ENCODE measurements at regions not wholly inside any gene's neighbourhood (a gene's known extent, or its start where the extent isn't known, plus 50 kb on each side); places are given as distances from the start of the nearest gene placed in this dataset.

DNA sequence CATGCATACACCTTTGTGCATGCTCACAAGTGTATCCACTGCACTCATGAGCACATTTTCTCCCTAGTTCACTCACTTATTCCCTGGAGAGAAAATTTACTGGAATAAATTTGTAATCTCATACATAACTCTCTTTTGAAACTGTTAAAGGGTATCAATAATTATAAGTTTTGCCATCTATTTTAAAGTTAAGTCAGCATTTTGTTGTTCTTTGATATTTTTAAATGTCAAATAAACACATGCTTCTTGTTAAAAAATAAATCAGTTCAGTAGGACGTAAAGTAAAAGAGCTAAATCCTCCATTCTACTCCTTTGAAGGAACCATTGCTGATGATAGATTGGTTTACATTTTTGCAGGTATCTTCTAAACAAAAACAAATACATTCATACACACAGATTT is 522.1 kb downstream of the NR4A2 start:
- H3K36me3 ChIP-seq, result no peaks in the 10 kb centered on the region
- no peaks in the 10 kb centered on the region for H3K4me1 ChIP-seq
- no peaks in the 10 kb centered on the region for H3K27me3 ChIP-seq
- TF ChIP-seq EP300 (IDR thresholded peaks at IDR 0.05) (no peak), POLR2AphosphoS5 (IDR thresholded peaks at IDR 0.05) (no peak), POLR2A (IDR thresholded peaks at IDR 0.05) (no peak)
- TF ChIP-seq, protein P1, sequence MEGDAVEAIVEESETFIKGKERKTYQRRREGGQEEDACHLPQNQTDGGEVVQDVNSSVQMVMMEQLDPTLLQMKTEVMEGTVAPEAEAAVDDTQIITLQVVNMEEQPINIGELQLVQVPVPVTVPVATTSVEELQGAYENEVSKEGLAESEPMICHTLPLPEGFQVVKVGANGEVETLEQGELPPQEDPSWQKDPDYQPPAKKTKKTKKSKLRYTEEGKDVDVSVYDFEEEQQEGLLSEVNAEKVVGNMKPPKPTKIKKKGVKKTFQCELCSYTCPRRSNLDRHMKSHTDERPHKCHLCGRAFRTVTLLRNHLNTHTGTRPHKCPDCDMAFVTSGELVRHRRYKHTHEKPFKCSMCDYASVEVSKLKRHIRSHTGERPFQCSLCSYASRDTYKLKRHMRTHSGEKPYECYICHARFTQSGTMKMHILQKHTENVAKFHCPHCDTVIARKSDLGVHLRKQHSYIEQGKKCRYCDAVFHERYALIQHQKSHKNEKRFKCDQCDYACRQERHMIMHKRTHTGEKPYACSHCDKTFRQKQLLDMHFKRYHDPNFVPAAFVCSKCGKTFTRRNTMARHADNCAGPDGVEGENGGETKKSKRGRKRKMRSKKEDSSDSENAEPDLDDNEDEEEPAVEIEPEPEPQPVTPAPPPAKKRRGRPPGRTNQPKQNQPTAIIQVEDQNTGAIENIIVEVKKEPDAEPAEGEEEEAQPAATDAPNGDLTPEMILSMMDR (IDR thresholded peaks at IDR 0.05), result no peak
- no peak for ATAC-seq
- H3K9me3 ChIP-seq, result no peaks in the 10 kb centered on the region
- H3K27ac ChIP-seq, result no peak overlapping the region
- 58 to 63% methylated on average over 1 of the region's 1 CpG for WGBS, 2 donors (ENCODE audit: low coverage in 1 of 2)
- H3K4me3 ChIP-seq, result no peak overlapping the region

DNA sequence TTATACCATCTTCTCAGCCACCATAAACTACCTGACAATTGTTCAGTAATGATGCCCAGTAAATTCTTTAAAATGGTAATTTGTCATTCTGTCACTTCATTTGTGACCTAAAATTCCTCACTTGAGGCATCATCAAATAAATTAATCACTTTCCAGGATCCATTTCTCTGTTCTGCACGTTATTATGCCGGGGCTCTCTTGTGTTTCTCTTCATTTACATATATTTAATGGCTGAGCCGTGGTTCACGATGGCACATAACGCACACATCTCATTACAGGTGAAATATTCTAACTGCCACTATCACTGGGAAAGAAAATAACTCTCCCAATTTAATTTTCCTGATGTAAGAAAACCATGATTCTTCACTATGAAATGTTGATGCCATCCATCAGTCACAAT is 529.6 kb downstream of the NR4A2 start:
- no peak overlapping the region for H3K4me3 ChIP-seq
- H3K36me3 ChIP-seq, result no peaks in the 10 kb centered on the region
- H3K27ac ChIP-seq, result no peak overlapping the region
- no peaks in the 10 kb centered on the region for H3K4me1 ChIP-seq
- ATAC-seq, result no peak
- 75 to 78% methylated on average over 5 of the region's 5 CpGs for WGBS, 2 donors (ENCODE audit: low coverage in 1 of 2)
- H3K9me3 ChIP-seq, result no peaks in the 10 kb centered on the region
- H3K27me3 ChIP-seq, result no peaks in the 10 kb centered on the region
- no peak for TF ChIP-seq POLR2A (IDR thresholded peaks at IDR 0.05)
- no peak for TF ChIP-seq POLR2AphosphoS5 (IDR thresholded peaks at IDR 0.05)
- TF ChIP-seq, protein P1 (IDR thresholded peaks at IDR 0.05), result no peak
- no peak for TF ChIP-seq EP300 (IDR thresholded peaks at IDR 0.05)

GRCh38 chr2:155792666-155793065 is 539.9 kb downstream of the NR4A2 start:
- Histone ChIP-seq H3K9me3 (peaks cover 0 to 43% (median 0%) of the 10 kb centered on the region in 3 donors), H3K27ac (no peak overlapping the region), H3K36me3 (no peaks in the 10 kb centered on the region), H3K4me1 (no peaks in the 10 kb centered on the region), H3K27me3 (no peaks in the 10 kb centered on the region), H3K4me3 (no peak overlapping the region)
- WGBS, 2 donors (ENCODE audit: low coverage in 1 of 2), result 91 to 92% methylated on average over 1 of the region's 1 CpG
- no peak for ATAC-seq
- TF ChIP-seq, protein P1 (IDR thresholded peaks at IDR 0.05), result no peak
- TF ChIP-seq EP300 (IDR thresholded peaks at IDR 0.05) (no peak), POLR2AphosphoS5 (IDR thresholded peaks at IDR 0.05) (no peak)

DNA sequence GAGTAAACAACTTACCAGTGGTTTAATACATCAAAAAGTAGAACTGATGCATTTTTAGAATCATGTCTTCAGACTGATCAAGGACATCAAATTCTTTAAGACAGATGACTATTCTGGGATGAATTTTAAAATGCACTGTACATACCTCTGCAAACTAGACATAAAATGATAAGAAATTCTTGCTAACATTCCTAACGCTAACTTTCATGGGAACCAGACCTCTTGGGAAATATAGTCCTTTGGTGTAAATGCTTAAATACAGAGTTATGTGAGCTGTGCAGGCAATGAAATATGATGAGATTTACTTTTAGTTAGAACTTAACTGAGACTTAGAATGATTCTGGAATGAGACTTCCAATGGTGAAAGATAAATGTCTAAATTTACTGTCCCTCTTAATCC is 562.0 kb downstream of the NR4A2 start:
- Histone ChIP-seq H3K36me3 (no peaks in the 10 kb centered on the region), H3K27ac (no peak overlapping the region), H3K4me1 (no peaks in the 10 kb centered on the region), H3K9me3 (peaks cover 0 to under 1% (median 0%) of the 10 kb centered on the region in 3 donors), H3K27me3 (no peaks in the 10 kb centered on the region), H3K4me3 (no peak overlapping the region)
- ATAC-seq, result no peak
- TF ChIP-seq EP300 (IDR thresholded peaks at IDR 0.05) (no peak), POLR2A (IDR thresholded peaks at IDR 0.05) (no peak), POLR2AphosphoS5 (IDR thresholded peaks at IDR 0.05) (no peak)
- TF ChIP-seq, protein P1 (IDR thresholded peaks at IDR 0.05), result no peak
- 71 to 90% methylated on average over 1 of the region's 1 CpG for WGBS, 2 donors (ENCODE audit: low coverage in 1 of 2)

GRCh38 chr2:155766342-155767115 is 566.0 kb downstream of the NR4A2 start:
- Histone ChIP-seq H3K4me3 (no peak overlapping the region), H3K27ac (no peak overlapping the region), H3K36me3 (no peaks in the 10 kb centered on the region), H3K4me1 (no peaks in the 10 kb centered on the region), H3K9me3 (peaks cover 0 to 11% (median 0%) of the 10 kb centered on the region in 3 donors), H3K27me3 (no peaks in the 10 kb centered on the region)
- WGBS, 2 donors (ENCODE audit: low coverage in 1 of 2), result 55% methylated on average over 4 of the region's 8 CpGs; no CpG with 5 or more reads in 1 of the 2 donors
- TF ChIP-seq POLR2AphosphoS5 (IDR thresholded peaks at IDR 0.05) (no peak), POLR2A (IDR thresholded peaks at IDR 0.05) (no peak), EP300 (IDR thresholded peaks at IDR 0.05) (no peak)
- TF ChIP-seq, protein P1 (IDR thresholded peaks at IDR 0.05), result no peak
- ATAC-seq, result no peak

Measured in gastroesophageal sphincter (tissue), 4 donors.